Neuronal stem cell (in vitro differentiated cells): ENCODE measurements at regions not wholly inside any gene's neighbourhood (a gene's known extent, or its start where the extent isn't known, plus 50 kb on each side); places are given as distances from the start of the nearest gene placed in this dataset.

Experiments
- DNase-seq: peaks from one replicate; pipeline ENCODE4 v3.0.0-alpha.2; 2013; ENCODE audit warnings: low spot score
- H2AFZ ChIP-seq: one replicate; pipeline ENCODE4 v1.6.1; 2013; ENCODE audit warnings: mild to moderate bottlenecking, low read length, inconsistent platforms
- H2AK5ac ChIP-seq: 2 replicates; pipeline ENCODE4 v1.6.1; 2013; ENCODE audit warnings: low read depth, mild to moderate bottlenecking, inconsistent platforms, low read length, moderate library complexity, mixed read lengths
- H2BK120ac ChIP-seq: 2 replicates; pipeline ENCODE4 v1.6.1; 2013; ENCODE audit warnings: low read depth, mild to moderate bottlenecking, inconsistent platforms, low read length, moderate library complexity, mixed read lengths
- H2BK12ac ChIP-seq: one replicate; pipeline ENCODE4 v1.6.1; 2013; ENCODE audit warnings: low read length, inconsistent platforms
- H2BK15ac ChIP-seq: 2 replicates; pipeline ENCODE4 v1.6.1; 2013; ENCODE audit warnings: mild to moderate bottlenecking, low read length, inconsistent platforms, mixed read lengths
- H2BK5ac ChIP-seq: one replicate; pipeline ENCODE4 v1.6.1; 2013; ENCODE audit warnings: inconsistent platforms, mild to moderate bottlenecking, low read length, moderate library complexity
- H3K14ac ChIP-seq: one replicate; pipeline ENCODE4 v1.6.1; 2013; ENCODE audit warnings: low read length, inconsistent platforms
- H3K18ac ChIP-seq: 2 replicates; pipeline ENCODE4 v1.6.1; 2013; ENCODE audit warnings: low read length, inconsistent platforms
- H3K23ac ChIP-seq: 2 replicates; pipeline ENCODE4 v1.6.1; 2013; ENCODE audit warnings: low read depth, mild to moderate bottlenecking, mixed read lengths, low read length, inconsistent platforms; ENCODE audit not compliant: poor library complexity
- H3K27ac ChIP-seq: replicated peaks from 3 replicates; pipeline ENCODE4 v1.5.1; 2013; ENCODE audit warnings: low read length, inconsistent platforms
- H3K27me3 ChIP-seq, 3 experiments: 2 replicates each; pipeline ENCODE4 v1.6.1; 2013; ENCODE audit warnings: low read length in 3 of 3, mild to moderate bottlenecking in 2 of 3, inconsistent platforms in 1 of 3, low read depth in 1 of 3, mixed read lengths in 1 of 3, moderate library complexity in 1 of 3; ENCODE audit not compliant: control insufficient read depth in 3 of 3, insufficient read depth in 3 of 3
- H3K36me3 ChIP-seq, 2 donors: replicated peaks in 1 of 2; 2 replicates each; pipeline ENCODE4 v1.6.1; 2013; ENCODE audit warnings: low read length in 2 of 2; ENCODE audit not compliant: control insufficient read depth in 2 of 2, insufficient read depth in 2 of 2
- H3K4ac ChIP-seq: 2 replicates; pipeline ENCODE4 v1.6.1; 2013; ENCODE audit warnings: inconsistent platforms, mild to moderate bottlenecking, low read length, moderate library complexity
- H3K4me1 ChIP-seq, 2 donors: 1 replicate in 1 of 2; 2 replicates in 1 of 2; pipeline ENCODE4 v1.6.1; 2013; ENCODE audit warnings: low read length in 2 of 2, low read depth in 1 of 2; ENCODE audit not compliant: control insufficient read depth in 2 of 2, insufficient read depth in 1 of 2
- H3K4me2 ChIP-seq: one replicate; pipeline ENCODE4 v1.6.1; 2013; ENCODE audit warnings: mild to moderate bottlenecking, low read length, inconsistent platforms; ENCODE audit not compliant: insufficient read depth, poor library complexity, severe bottlenecking
- H3K4me3 ChIP-seq, 2 donors: 2 replicates each; pipeline ENCODE4 v1.5.1; 2013; ENCODE audit warnings: low read length in 2 of 2, mild to moderate bottlenecking in 2 of 2, inconsistent platforms in 1 of 2, moderate library complexity in 1 of 2
- H3K79me1 ChIP-seq: one replicate; pipeline ENCODE4 v1.6.1; 2013; ENCODE audit warnings: low read depth, mild to moderate bottlenecking, inconsistent platforms, low read length, moderate library complexity
- H3K9ac ChIP-seq: one replicate; pipeline ENCODE4 v1.6.1; 2013; ENCODE audit warnings: mild to moderate bottlenecking, low read depth, low read length, inconsistent platforms; ENCODE audit not compliant: poor library complexity
- H3K9me3 ChIP-seq, 2 donors: replicated peaks in 1 of 2; 2 replicates each; pipeline versions ENCODE3 to v1.6.1; 2013; ENCODE audit warnings: low read length in 2 of 2, mild to moderate bottlenecking in 2 of 2, inconsistent platforms in 1 of 2, low read depth in 1 of 2, mixed read lengths in 1 of 2, moderate library complexity in 1 of 2; ENCODE audit not compliant: control insufficient read depth in 2 of 2, insufficient read depth in 1 of 2
- H4K8ac ChIP-seq: one replicate; pipeline ENCODE4 v1.6.1; 2013; ENCODE audit warnings: low read depth, mild to moderate bottlenecking, inconsistent platforms, low read length, moderate library complexity
- H4K91ac ChIP-seq: one replicate; pipeline ENCODE4 v1.6.1; 2013; ENCODE audit warnings: low read length, low read depth, mild to moderate bottlenecking, inconsistent platforms; ENCODE audit not compliant: poor library complexity
- WGBS, 2 donors: extraction: QIAGEN DNeasy Blood & Tissue Kit; methylation state at CpG; one replicate each; pipeline ENCODE4 v1.1.7; 2013; ENCODE audit warnings: missing lambda C conversion rate in 2 of 2, mixed read lengths in 1 of 2; ENCODE audit not compliant: insufficient read length in 2 of 2, insufficient replicate concordance in 1 of 2; ENCODE audit errors: extremely low coverage in 2 of 2; 5-methylcytosine and 5-hydroxymethylcytosine counted together

DNA sequence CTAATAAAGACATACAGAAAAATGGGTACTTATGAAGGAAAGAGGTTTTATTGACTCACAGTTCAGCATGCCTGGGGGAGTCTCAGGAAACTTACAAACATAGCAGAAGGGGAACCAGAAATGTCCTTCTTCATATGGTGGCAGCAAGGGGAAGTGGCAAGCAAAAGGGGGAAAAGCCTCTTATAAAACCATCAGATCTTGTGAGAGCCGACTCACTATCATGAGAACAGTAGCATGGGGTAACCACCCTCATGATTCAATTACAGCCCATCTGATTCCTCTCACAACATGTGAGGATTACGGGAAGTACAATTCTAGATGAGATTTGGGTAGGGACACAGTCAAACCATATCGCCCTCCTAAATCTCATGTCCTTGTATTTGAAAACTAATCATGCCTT lies 1305.4 kb upstream of the SORCS1 start:
- no peak overlapping the region for H2AFZ ChIP-seq
- H3K23ac ChIP-seq = no peak overlapping the region
- H3K36me3 ChIP-seq = no peaks in the 10 kb centered on the region
- H3K14ac ChIP-seq = no peak overlapping the region
- no peak overlapping the region for H2BK15ac ChIP-seq
- no peak overlapping the region for H2BK5ac ChIP-seq
- no peaks in the 10 kb centered on the region for H3K9me3 ChIP-seq
- no peak overlapping the region for H3K18ac ChIP-seq
- no peak overlapping the region for H4K91ac ChIP-seq
- H2AK5ac ChIP-seq = no peak overlapping the region
- H3K4me1 ChIP-seq = no peaks in the 10 kb centered on the region
- H2BK120ac ChIP-seq = no peak overlapping the region
- H3K4me3 ChIP-seq = no peak overlapping the region
- H3K4ac ChIP-seq = no peak overlapping the region
- H3K27me3 ChIP-seq = peaks cover 0 to 34% (median 10%) of the 10 kb centered on the region in 3 experiments
- no peak overlapping the region for H4K8ac ChIP-seq
- no peak overlapping the region for H2BK12ac ChIP-seq
- no peak for DNase-seq
- H3K4me2 ChIP-seq = no peak overlapping the region
- WGBS, 2 donors = no CpG with 5 or more reads among the region's 3 CpGs
- no peak overlapping the region for H3K9ac ChIP-seq
- H3K79me1 ChIP-seq = no peaks in the 10 kb centered on the region
- no peak overlapping the region for H3K27ac ChIP-seq

DNA sequence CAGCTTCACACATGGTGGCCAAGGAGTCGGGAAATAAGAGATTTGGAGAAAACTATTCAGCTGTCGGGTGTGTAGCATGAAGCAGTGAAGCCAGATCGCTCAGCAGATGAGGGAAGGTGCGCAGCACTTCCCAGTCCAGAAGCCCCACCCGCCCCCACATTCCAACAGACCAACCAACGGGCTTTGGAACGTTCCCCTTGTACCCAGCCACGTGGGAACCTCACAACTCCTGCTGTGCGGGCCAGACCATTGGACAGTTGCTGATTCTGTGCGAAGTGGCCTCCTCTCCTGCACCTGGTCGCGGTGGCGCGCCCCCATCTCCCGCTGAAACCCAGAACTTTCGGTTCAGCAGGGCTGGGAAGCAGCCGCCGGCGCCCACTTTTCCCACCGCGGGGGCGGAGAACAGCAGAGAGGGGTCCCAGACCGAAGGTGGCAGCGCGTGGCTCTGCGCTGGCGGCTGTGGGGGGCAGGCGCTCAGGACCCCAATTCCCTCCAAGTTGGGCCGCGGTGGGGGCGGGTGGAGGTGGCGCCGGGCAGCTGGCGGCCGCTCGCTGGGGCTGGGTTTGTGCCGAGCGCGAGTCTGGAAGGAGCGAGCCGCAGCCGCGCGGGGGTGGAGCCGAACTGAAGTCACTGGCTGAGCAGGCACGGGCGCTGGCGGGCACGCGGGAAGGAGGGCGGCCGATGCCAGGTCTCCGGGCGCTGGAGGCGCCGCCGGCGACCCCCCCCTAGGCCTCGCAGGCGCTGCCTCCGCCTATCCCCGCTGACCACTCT lies 1301.5 kb upstream of the SORCS1 start:
- no CpG with 5 or more reads among the region's 62 CpGs for WGBS, 2 donors
- H3K14ac ChIP-seq = no peak overlapping the region

DNA sequence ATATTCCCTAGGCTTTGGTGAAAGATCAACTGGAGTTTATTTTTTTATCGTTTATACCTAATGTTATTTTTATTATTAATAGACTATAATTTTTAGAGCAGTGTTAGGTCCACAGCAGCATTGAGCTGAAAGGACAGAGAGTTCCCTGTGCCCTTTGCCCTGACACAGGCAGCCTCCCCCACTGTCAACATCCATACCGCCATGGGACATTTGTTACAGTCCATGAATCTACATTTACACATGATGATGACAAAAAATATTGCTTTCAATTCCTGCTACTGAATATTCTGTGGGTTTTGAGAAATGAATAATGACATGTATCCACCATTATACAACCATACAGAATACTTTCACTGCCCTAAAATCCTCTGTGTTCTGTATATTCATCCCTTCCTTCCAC lies 1297.5 kb upstream of the SORCS1 start:
- Histone ChIP-seq H3K36me3 (no peaks in the 10 kb centered on the region), H2BK5ac (no peak overlapping the region), H3K4ac (no peak overlapping the region), H2BK15ac (no peak overlapping the region), H3K18ac (no peak overlapping the region), H2BK120ac (no peak overlapping the region), H3K4me2 (no peak overlapping the region), H3K79me1 (no peaks in the 10 kb centered on the region), H2BK12ac (no peak overlapping the region), H4K91ac (no peak overlapping the region), H3K27ac (no peak overlapping the region), H3K14ac (no peak overlapping the region), H3K4me3 (no peak overlapping the region), H3K9me3 (no peaks in the 10 kb centered on the region), H4K8ac (no peak overlapping the region), H2AFZ (no peak overlapping the region), H2AK5ac (no peak overlapping the region), H3K4me1 (no peaks in the 10 kb centered on the region), H3K9ac (no peak overlapping the region), H3K27me3 (peaks cover 0 to 32% (median 10%) of the 10 kb centered on the region in 3 experiments), H3K23ac (no peak overlapping the region)
- no CpG with 5 or more reads among the region's 2 CpGs for WGBS, 2 donors
- no peak for DNase-seq

More for the DNA sequence above, 1301.5 kb upstream of the SORCS1 start:
- peak overlapping the region; percentile 14 for H2BK12ac ChIP-seq
- H2BK120ac ChIP-seq = peak overlapping the region; percentile 64
- H3K4ac ChIP-seq = no peak overlapping the region
- no peaks in the 10 kb centered on the region for H3K9me3 ChIP-seq
- H4K91ac ChIP-seq = no peak overlapping the region
- H2BK15ac ChIP-seq = no peak overlapping the region
- peak overlapping the region; percentile 91 for H3K18ac ChIP-seq
- H3K27ac ChIP-seq = no peak overlapping the region
- peak overlapping the region; percentile 14 for H3K23ac ChIP-seq
- no peak overlapping the region for H4K8ac ChIP-seq
- no peak overlapping the region for H2AK5ac ChIP-seq
- H3K9ac ChIP-seq = no peak overlapping the region
- peak overlapping the region in 1 of 2 donors; percentile 72 for H3K4me3 ChIP-seq
- peak overlapping the region; percentile 85 for H2AFZ ChIP-seq
- H3K27me3 ChIP-seq = peaks cover 0 to 45% (median 10%) of the 10 kb centered on the region in 3 experiments
- peak; percentile 26 for DNase-seq
- H3K4me2 ChIP-seq = peak overlapping the region; percentile 89
- no peak overlapping the region for H2BK5ac ChIP-seq
- H3K4me1 ChIP-seq = no peaks in the 10 kb centered on the region
- H3K79me1 ChIP-seq = no peaks in the 10 kb centered on the region
- H3K36me3 ChIP-seq = no peaks in the 10 kb centered on the region

DNA sequence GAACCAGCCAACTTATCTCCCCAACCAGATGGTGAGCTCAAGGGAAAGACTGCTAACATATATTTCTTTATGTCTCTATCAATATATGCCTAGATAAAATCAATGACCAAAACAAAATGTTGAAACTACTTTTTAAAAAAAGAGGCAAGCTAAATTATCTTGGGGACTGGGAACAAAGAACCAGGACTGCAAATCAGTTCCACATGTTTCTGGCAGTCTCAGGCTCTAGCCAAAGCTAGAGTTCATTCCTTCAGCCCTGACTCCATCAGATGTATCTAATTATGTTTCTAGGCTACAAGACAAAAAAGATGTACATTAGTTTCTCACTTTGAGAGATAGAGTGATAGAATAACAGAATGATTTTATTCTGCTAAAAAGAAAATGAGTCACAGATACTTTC lies 1290.3 kb upstream of the SORCS1 start:
- no peak overlapping the region for H4K8ac ChIP-seq
- no peak overlapping the region for H2AFZ ChIP-seq
- no peak overlapping the region for H2BK120ac ChIP-seq
- H3K4me2 ChIP-seq = no peak overlapping the region
- H3K14ac ChIP-seq = no peak overlapping the region
- DNase-seq = no peak
- H3K27me3 ChIP-seq = no peaks in the 10 kb centered on the region
- no peak overlapping the region for H3K4me3 ChIP-seq
- no peak overlapping the region for H4K91ac ChIP-seq
- no peak overlapping the region for H3K4ac ChIP-seq
- no peak overlapping the region for H2BK12ac ChIP-seq
- no peak overlapping the region for H2AK5ac ChIP-seq
- H3K18ac ChIP-seq = no peak overlapping the region
- H2BK5ac ChIP-seq = no peak overlapping the region
- H3K9me3 ChIP-seq = no peaks in the 10 kb centered on the region
- no peak overlapping the region for H3K23ac ChIP-seq
- H3K79me1 ChIP-seq = no peaks in the 10 kb centered on the region
- no peaks in the 10 kb centered on the region for H3K36me3 ChIP-seq
- H2BK15ac ChIP-seq = no peak overlapping the region
- H3K9ac ChIP-seq = no peak overlapping the region
- H3K4me1 ChIP-seq = no peaks in the 10 kb centered on the region
- no peak overlapping the region for H3K27ac ChIP-seq
